Ureter (tissue), 1 donor: ENCODE measurements at regions not wholly inside any gene's neighbourhood (a gene's known extent, or its start where the extent isn't known, plus 50 kb on each side); places are given as distances from the start of the nearest gene placed in this dataset.

Source experiments
- DNase-seq: peaks from one replicate; pipeline ENCODE4 v3.0.0-alpha.2; 2020; ENCODE audit warnings: low spot score
- donor health status: DM: yes; HTN: yes; CAD: no.

DNA sequence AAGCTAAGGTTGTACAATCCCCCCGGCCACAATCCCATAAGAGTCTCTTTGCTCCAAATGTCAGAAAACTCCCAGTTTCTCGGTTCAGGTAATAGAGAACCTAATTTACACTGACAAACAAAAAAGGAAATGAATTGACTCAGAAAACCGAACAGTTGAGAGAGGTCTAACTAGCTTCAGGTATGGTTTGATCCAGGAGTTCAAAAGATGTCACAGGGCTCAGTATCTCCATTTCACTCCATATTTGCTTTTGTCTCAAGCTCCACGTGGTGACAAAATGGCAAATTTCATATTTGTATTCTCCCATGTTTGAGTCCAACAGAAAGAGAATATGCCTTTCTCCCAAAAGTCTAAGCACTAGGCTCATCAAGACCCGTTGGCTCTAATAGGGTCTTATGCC lies 117.4 kb downstream of the AXIN2 start:
- DNase-seq = no peak

DNA sequence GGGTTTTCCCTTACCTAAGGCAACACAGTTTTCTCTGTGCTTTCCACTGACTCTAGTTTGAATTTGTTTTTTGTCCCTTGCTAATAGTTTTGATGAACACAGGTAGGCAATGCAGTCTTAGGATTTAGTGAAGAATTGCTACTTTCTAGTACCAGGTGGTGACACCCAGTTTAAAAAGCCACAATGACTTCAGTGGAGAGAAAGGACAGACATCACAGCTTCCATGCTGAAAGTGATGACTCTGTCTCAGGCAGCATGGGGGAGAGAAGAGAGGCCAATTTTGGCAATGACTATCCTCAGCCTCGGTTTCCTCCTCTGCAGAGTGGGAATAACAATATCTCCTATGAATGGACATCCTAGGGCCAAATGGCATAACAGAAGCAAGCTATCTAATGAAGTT lies 118.8 kb downstream of the AXIN2 start:
- DNase-seq = no peak

GRCh38 chr17:65442250-65442649 lies 119.2 kb downstream of the AXIN2 start:
- no peak for DNase-seq

DNA sequence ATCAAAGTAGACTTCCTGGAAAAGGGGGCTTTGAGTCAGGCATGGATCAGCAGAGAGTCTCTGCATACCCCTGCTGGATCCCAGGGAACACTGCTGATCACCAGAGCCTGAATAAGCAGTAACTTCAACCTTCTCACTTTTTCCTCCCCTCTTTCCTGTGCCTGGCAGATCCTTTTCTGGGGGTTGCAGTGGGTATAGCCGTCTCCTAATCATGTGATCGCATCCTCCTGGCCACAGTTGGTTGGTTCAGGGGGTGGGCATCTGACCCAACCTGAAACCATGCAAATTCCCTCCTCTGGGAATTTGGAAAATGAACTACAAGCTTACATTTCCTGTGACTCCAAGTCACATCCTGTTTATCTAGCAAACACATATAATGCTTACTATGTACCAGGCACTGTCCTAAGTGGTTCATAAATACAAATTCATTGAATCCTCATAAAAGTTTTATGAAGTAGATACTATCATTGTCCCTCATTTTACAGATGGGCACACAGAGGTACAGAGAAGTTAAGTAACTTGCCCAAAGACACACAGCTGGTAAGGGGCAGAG lies 120.3 kb downstream of the AXIN2 start:
- DNase-seq = no peak

DNA sequence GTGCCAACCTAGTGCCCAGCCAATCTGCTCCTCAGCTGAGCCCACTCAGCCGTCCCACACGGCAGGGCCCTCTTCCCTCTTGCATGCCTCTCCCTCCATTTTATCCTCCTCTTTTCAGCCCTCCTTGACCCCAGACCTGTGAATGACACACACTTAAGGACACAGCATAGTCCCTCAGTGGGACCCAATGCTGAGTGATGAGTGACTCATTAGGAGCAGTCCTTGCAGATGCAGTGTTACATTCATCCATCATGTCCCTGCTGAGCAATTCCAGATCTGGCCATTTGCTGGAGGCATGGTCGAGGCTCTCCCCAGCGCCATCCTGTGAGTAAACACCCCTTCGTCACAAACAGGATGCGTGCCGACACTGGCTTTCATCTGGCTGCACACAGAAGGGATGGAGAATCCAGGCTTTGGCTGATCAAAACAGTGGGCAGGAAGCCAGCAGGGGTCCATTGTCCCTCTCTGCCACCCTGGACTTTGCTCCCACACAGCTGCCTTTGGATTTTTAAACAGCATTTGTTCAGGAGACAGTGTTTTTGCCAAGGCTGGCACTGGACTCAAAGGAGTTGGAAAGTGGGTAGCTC lies 122.6 kb downstream of the AXIN2 start:
- no peak for DNase-seq

DNA sequence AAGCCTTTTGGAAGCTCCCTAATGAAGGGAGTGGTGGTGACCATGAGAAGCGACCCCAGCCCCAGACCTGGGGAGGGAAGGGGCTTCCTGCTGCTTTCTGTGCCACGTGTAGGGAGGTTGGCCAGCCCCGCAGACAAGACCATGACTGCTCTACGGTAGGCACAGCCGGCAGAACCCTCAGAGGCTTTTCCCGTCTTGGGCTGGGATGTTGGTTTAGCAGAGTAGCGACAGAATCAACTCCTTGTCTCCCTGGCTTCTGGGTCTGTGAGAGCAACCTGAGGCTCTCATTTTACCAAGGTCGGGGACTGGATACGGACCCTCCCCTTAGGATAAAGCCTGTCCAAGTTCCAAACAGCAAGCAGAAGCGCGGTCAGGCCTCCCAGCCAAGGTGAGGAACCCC lies 123.3 kb downstream of the AXIN2 start:
- DNase-seq = no peak

DNA sequence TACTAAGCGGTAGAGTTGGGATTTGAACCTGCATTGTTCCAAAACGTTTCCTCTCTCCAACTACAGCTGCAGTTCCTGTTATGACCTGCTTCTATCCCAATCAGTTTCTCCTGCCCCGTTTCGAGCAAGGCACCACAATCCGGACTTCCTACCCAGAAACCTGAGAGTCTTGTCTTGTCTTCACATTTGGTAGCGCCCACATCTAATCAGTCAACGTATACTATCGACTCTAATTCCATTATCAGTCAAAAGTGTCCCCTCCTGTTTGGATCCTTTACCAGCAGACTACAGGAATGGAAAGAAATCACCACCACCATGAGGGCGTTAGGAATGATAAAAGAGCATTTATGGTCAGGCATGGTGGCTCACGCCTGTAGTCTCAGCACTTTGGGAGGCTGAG lies 124.6 kb downstream of the AXIN2 start:
- DNase-seq = no peak

GRCh38 chr17:65434878-65435277 lies 126.6 kb downstream of the AXIN2 start:
- DNase-seq = no peak

DNA sequence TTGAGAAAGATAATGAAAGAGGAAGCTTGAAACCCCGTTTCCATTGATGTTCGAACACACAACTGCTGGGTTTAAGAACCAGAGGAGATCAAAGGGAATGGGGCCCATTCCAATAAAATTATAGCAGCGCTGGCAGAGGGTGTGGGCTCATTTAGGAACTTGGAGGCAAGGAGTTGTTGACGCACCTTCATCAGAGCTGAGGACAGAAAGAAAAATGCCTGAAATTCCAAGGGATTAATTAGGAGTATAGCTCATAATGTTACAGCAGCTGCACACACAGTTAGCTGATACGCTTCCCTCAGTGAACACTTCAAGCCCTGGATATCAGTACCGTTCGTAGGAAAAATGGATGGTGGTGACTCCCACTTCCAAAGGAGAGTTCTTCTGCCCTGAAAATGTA lies 127.2 kb downstream of the AXIN2 start:
- DNase-seq = no peak

- no peak for DNase-seq
Measured at GRCh38 chr17:65433592-65433991, 127.9 kb downstream of the AXIN2 start.

DNA sequence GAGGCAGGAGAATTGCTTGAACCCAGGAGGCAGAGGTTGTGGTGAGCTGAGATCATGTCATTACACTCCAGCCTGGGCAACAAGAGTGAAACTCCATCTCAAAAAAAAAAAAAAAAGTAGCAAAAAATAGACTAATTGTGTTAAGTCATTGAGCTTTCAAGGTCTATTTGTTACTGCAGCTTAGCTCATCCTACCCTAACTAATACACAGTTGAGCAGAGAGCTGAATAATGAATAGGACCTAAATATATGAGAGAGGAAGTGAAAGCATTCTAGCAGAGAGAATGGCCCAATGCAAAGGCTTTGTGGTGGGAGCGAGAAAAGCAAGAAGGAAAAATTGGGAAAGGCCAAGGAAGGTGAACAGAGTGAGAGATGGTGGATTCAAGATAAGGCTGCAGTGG lies 128.3 kb downstream of the AXIN2 start:
- no peak for DNase-seq

DNA sequence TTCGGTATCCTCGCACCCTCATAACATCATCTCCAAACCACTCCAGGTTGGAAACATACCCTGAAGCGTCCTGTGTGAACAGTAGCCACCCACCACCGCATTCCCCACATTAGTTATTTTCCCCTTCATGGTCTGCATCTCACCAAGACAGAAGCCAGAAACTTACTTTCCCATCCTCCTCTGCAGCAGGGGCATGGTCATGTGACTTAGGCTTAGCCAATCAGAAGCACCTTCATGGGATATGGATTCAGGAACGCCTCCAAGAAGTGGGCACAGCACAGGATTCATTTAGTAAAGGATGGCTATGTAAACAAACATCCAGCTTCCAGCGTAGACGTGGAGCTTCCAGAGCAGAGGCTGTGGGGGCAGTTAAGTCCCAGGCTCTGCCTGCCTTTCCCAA lies 130.3 kb downstream of the AXIN2 start:
- no peak for DNase-seq

GRCh38 chr17:65430209-65430833 lies 131.1 kb downstream of the AXIN2 start:
- no peak for DNase-seq

DNA sequence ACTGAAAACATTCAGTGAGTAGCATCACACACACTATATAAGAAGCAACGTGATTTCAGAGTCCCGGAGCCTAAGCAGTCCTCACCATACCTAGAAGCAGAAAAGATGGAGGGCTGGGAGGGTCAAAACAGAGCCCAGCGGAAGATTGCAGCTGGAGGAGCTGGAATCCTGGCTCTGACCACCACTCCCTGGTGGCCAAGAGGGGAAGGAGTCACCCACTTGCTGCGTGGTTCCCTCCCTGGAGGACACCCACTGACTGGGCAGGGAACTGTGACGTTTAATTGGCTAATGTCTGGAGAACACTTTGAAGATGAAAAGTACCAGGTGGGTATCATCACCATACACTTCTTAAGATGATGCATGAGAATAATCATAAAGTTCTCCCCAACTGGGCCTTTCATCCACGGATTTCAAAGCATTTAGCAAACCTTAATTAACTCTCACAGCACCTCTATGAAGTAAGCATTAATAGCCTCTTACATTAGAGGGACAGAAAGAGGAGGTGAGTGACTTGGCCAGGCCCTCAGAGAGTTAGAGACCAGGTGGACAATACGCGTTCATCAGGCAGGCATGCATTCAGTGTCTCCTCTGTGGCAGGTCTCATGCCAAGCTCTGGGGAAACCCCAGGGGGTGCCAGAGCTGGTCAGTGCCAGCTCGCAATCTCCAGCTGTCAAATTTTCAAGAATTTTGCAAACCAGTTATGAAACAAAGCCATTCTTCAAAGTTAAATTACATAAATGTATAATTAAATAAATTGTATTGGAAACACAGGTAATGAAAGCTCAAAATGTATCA lies 137.9 kb downstream of the AXIN2 start:
- DNase-seq = no peak

DNA sequence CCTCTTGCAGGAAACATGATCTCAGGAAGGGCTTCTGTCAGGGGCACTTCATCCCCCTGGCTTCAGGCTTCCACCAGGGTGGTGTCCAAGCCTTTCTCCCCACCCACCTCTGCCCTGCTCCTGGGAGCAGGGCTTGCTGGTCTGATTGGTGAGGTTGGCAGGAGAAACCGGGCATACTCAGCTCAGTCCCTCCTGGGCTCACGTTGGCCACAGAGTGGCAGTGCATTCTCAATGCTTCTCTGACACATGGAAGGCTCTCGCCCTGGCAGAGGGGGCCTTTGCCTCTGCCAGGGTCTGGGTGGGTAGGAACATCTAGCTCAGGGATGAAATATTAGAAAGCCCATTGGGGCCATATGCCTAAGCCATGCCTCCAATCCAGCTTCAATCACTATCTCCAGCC lies 142.8 kb downstream of the AXIN2 start:
- DNase-seq = no peak

DNA sequence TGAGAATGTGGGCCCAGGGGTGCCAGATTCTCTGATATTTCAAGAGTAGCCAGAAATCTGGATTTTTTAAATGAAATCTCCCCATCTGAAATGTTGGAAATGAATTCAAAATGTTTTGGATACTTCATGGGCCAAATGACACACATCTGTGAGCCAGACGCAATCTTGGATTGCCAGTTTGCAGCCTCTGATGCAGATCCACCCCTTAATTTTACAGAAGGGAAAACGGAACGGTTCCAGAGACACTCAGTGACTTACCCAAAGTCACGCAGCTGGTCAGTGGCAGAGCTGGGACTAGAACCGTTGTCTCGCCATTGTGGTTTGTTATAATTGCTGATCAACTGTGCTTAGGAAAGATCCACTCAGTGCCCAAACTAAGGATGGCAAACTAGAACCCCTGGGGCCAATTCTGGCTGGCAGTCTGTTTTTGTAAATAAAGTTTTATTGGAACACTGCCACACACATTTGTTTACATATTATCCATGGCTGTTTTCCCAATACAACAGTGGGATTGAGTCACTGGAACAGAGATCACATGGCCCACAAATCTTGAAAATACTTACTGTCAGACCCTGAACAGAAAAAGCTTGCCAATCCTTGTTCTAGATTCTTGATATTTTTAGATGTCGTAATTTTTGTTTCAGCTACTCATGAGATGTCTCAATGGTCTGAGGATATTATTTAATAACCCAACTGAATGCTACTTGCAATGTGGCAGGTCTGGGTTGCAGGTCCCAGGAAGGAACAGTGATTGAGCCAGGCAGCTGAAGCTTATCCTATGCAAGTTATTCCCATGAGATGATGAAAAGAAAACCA lies 143.8 kb downstream of the AXIN2 start:
- DNase-seq = no peak

DNA sequence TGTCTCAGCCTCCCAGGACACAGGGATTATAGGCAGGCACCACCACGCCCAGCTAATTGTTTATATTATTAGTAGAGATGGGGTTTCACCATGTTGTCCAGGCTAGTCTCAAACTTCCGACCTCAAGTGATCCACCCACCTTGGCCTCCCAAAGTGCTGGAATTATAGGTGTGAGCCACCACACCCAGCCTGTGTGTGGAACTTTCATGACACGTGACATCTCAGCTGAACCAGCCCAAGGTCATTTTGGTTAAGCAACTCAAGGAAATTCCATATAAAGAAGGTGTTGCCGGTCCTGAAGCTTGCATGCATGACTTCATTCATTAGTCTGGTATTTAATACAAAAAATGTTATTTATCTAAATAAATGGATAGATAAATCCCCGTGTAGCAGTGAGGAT lies 145.5 kb downstream of the AXIN2 start:
- no peak for DNase-seq

GRCh38 chr17:65413390-65413789 lies 148.1 kb downstream of the AXIN2 start:
- DNase-seq = no peak

DNA sequence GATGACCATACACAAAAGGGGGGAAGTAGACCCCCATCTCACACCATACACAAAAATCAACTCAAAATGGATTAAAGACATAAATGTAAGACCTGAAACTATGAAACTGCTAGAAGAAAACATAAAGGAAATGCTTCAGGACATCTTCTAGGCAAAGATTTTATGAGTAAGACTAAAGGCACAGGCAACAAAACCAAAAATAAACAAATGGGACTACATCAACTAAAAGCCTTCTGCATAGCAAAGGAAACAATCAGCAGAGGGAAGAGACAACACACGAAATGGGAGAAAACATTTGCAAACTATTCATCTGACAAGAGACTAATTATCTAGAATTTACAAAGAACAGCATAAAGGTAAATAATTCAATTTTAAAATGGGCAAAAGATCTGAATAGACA lies 152.1 kb downstream of the AXIN2 start:
- DNase-seq = no peak

- DNase-seq = no peak
Measured at GRCh38 chr17:65408050-65408449, 153.4 kb downstream of the AXIN2 start.

- DNase-seq = no peak
Measured at GRCh38 chr17:65407017-65407416, 154.4 kb downstream of the AXIN2 start.

- no peak for DNase-seq
Measured at GRCh38 chr17:65406552-65406951, 154.9 kb downstream of the AXIN2 start.
